Transverse colon (tissue), 4 donors: ENCODE measurements at regions not wholly inside any gene's neighbourhood (a gene's known extent, or its start where the extent isn't known, plus 50 kb on each side); places are given as distances from the start of the nearest gene placed in this dataset.

Experiments
- CTCF ChIP-seq, 5 experiments: fragments of 200-600 bp in 3 of 5; fragments of 450-650 bp in 2 of 5; sonication (generic) in 3 of 5; IDR thresholded peaks; 1 replicate in 2 of 5; 2 replicates in 3 of 5; pipeline ENCODE4 v1.5.1; 2016 to 2017; ENCODE audit warnings: antibody characterized with exemption in 5 of 5, inconsistent platforms in 3 of 5, mild to moderate bottlenecking in 2 of 5, moderate library complexity in 1 of 5
- POLR2AphosphoS5 ChIP-seq, 3 donors: sonication (generic); formaldehyde crosslinking; IDR thresholded peaks; one replicate each; pipeline ENCODE4 v1.6.1; 2016; ENCODE audit warnings: antibody characterized with exemption in 3 of 3

DNA sequence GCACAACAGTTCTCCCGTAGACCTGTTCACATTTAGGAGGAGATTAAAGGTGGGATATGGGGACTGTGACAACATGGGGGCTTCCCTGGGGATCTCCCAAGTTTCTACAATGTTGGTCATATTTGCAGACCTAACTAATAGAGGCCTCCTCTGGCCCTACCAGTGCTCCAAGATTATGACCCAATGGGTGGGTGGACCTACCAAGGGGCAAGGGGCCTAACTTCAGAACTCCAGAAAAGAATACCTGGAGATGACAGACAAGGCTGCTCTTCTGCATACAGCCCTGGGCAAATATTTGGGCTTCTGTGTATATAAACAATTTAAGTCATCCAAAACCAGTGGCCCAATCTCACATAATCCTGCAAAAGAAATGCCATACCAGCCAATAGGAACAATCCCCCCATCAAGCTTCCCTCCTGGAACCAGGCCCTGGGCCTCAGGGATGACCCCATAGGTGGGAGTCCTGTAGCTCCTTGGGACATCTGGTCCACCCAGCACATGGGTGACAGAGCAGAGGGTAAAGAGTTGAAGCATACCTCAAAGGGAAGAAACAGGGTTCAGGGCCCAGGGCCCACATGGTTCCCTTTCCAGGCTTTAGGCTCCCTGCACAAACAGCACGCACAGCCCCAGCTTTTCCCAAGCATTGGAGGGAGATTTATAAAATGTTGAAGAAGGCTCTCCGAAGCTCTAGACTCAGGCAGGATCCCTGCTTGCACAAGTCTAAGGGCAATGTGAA, 86.1 kb upstream of the CHST15 start:
- TF ChIP-seq POLR2AphosphoS5 (IDR thresholded peaks at IDR 0.05) (no peak), CTCF (IDR thresholded peaks at IDR 0.05) (no peak)
